ENCODE measurements at regions not wholly inside any gene's neighbourhood (a gene's known extent, or its start where the extent isn't known, plus 50 kb on each side); places are given as distances from the start of the nearest gene placed in this dataset.

DNA sequence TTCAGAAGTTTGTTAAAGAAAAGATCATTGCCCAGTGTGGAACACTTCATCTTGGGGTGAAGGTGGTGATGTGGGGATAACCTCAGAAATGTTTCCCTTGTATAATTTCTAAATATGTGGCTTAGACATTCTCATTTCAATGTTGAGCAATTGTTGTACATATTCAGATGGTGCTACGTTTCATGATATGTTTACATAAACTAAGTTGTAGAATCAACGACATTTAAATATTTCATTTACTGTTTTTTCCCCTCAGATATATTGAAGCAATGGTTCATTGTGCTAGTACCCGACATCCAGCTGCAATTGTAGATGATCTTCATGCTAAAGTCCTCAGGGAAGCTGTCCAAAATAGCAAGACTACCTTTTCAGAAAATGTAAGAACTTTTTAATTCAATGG lies 92.6 kb downstream of the BLTP1 start:
- ATAC-seq (ENCODE audit: poor library complexity): no peak
- DNase-seq: no peak
- Mint-ChIP-seq H3K4me3 (no peak overlapping the region), H3K36me3 (ENCODE audit: low read depth) (peaks cover 86% of the 10 kb centered on the region), H3K9me3 (no peaks in the 10 kb centered on the region), H3K27me3 (no peaks in the 10 kb centered on the region), H3K4me1 (ENCODE audit: low read depth) (no peaks in the 10 kb centered on the region), H3K27ac (no peak overlapping the region)
- TF ChIP-seq, protein P1, sequence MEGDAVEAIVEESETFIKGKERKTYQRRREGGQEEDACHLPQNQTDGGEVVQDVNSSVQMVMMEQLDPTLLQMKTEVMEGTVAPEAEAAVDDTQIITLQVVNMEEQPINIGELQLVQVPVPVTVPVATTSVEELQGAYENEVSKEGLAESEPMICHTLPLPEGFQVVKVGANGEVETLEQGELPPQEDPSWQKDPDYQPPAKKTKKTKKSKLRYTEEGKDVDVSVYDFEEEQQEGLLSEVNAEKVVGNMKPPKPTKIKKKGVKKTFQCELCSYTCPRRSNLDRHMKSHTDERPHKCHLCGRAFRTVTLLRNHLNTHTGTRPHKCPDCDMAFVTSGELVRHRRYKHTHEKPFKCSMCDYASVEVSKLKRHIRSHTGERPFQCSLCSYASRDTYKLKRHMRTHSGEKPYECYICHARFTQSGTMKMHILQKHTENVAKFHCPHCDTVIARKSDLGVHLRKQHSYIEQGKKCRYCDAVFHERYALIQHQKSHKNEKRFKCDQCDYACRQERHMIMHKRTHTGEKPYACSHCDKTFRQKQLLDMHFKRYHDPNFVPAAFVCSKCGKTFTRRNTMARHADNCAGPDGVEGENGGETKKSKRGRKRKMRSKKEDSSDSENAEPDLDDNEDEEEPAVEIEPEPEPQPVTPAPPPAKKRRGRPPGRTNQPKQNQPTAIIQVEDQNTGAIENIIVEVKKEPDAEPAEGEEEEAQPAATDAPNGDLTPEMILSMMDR (IDR thresholded peaks at IDR 0.05): no peak
- no peak overlapping the region for H3K27ac ChIP-seq (ENCODE audit: low read depth in 1 of 2, low read length in 2 of 2)
- H3K9me3 ChIP-seq (ENCODE audit: control insufficient read depth in 1 of 2, insufficient read depth in 1 of 2, low read length in 2 of 2): no peaks in the 10 kb centered on the region
- no peaks in the 10 kb centered on the region for H3K27me3 ChIP-seq (ENCODE audit: control insufficient read depth in 1 of 2, insufficient read depth in 2 of 2, low read length in 2 of 2)
- no peaks in the 10 kb centered on the region for H3K4me1 ChIP-seq (ENCODE audit: insufficient read depth, low read length)
- ChIA-PET CTCF (no interaction called here), POLR2A (interaction anchor here (0.7 kb wide), 1 partner anchor 37 kb away, joined by 3 read pairs; no protein-coding TSS in a partner anchor)
- H3K4me3 ChIP-seq (ENCODE audit: low read length): no peak overlapping the region
- intact Hi-C loops (cut with DNase I, micrococcal nuclease): no loop called here
- H3K36me3 ChIP-seq (ENCODE audit: insufficient read depth, low read length): peaks cover 67% of the 10 kb centered on the region

DNA sequence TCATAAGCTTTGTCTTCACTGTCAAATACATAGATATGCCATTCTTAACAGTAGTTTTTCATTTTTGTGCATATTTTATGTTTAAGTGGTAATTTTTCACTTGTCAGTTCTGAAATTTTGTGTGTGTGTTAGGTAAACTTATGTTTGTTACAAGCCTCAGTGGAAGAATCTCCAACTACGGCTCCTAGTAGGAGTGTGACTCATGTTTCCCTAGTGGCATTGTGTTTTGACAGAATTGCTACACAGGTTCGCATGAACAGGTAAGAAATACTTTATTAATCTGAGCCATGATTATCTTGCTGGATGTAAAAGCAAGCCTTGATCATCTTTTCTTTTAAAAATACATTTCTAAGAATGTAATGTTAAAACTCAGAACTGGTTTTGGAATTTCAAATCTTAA lies 94.4 kb downstream of the BLTP1 start:
- Mint-ChIP-seq H3K27ac (no peak overlapping the region), H3K36me3 (ENCODE audit: low read depth) (peaks cover 83% of the 10 kb centered on the region), H3K9me3 (no peaks in the 10 kb centered on the region), H3K4me3 (no peak overlapping the region), H3K27me3 (no peaks in the 10 kb centered on the region), H3K4me1 (ENCODE audit: low read depth) (no peaks in the 10 kb centered on the region)
- TF ChIP-seq, protein P1 (IDR thresholded peaks at IDR 0.05): no peak
- Histone ChIP-seq H3K27me3 (ENCODE audit: control insufficient read depth in 1 of 2, insufficient read depth in 2 of 2, low read length in 2 of 2) (no peaks in the 10 kb centered on the region), H3K9me3 (ENCODE audit: control insufficient read depth in 1 of 2, insufficient read depth in 1 of 2, low read length in 2 of 2) (no peaks in the 10 kb centered on the region), H3K36me3 (ENCODE audit: insufficient read depth, low read length) (peaks cover 72% of the 10 kb centered on the region), H3K4me3 (ENCODE audit: low read length) (no peak overlapping the region), H3K27ac (ENCODE audit: low read depth in 1 of 2, low read length in 2 of 2) (no peak overlapping the region), H3K4me1 (ENCODE audit: insufficient read depth, low read length) (no peaks in the 10 kb centered on the region)
- ChIA-PET POLR2A (no interaction called here), CTCF (no interaction called here)
- intact Hi-C loops (cut with DNase I, micrococcal nuclease): no loop called here
- DNase-seq (no peak), ATAC-seq (ENCODE audit: poor library complexity) (no peak)

DNA sequence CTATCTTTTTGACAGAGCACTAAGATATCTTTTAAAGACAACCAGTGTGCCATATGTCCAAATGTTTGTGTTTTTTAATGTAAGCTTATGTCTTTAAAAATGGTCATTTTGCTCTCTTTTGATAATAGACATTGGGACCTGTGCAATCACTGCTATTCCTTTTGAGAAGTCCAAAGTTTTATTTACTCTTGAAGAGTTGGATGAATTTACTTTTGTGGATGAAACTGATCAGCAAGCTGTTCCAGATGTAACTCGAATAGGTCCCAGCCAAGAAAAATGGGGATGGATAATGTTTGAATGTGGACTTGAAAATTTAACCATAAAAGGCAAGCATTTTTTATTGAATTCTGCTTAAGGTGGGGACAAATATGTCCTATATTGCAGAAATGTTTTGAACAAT lies 97.2 kb downstream of the BLTP1 start:
- no peak overlapping the region for H3K27ac Mint-ChIP-seq
- peaks cover 82% of the 10 kb centered on the region for H3K36me3 ChIP-seq (ENCODE audit: insufficient read depth, low read length)
- ChIA-PET POLR2A (no interaction called here), CTCF (interaction anchor here (1.1 kb wide), 1 partner anchor 8 kb away, joined by 3 read pairs; no protein-coding TSS in a partner anchor)
- H3K9me3 ChIP-seq (ENCODE audit: control insufficient read depth in 1 of 2, insufficient read depth in 1 of 2, low read length in 2 of 2): no peaks in the 10 kb centered on the region
- DNase-seq: no peak
- H3K27me3 Mint-ChIP-seq: no peaks in the 10 kb centered on the region
- TF ChIP-seq, protein P1 (IDR thresholded peaks at IDR 0.05): no peak
- H3K36me3 Mint-ChIP-seq (ENCODE audit: low read depth): peaks cover 92% of the 10 kb centered on the region
- H3K27me3 ChIP-seq (ENCODE audit: control insufficient read depth in 1 of 2, insufficient read depth in 2 of 2, low read length in 2 of 2): no peaks in the 10 kb centered on the region
- ATAC-seq (ENCODE audit: poor library complexity): no peak
- H3K4me3 ChIP-seq (ENCODE audit: low read length): no peak overlapping the region
- no peaks in the 10 kb centered on the region for H3K4me1 ChIP-seq (ENCODE audit: insufficient read depth, low read length)
- H3K4me1 Mint-ChIP-seq (ENCODE audit: low read depth): no peaks in the 10 kb centered on the region
- intact Hi-C loops (cut with DNase I, micrococcal nuclease): no loop called here
- H3K27ac ChIP-seq (ENCODE audit: low read depth in 1 of 2, low read length in 2 of 2): no peak overlapping the region
- no peaks in the 10 kb centered on the region for H3K9me3 Mint-ChIP-seq
- H3K4me3 Mint-ChIP-seq: no peak overlapping the region

Measured in CD4-positive, alpha-beta T cell (primary cell).